ENCODE measurements at regions not wholly inside any gene's neighbourhood (a gene's known extent, or its start where the extent isn't known, plus 50 kb on each side); places are given as distances from the start of the nearest gene placed in this dataset.

- no peak for TF ChIP-seq CTCF (conservative IDR thresholded peaks at IDR 0.05; ENCODE audit: low read depth, low read length)
- no peak for TF ChIP-seq EZH2 (IDR thresholded peaks at IDR 0.05; ENCODE audit: low read length, unreplicated experiment)
Measured at GRCh38 chr3:180820400-180820799, 92.1 kb upstream of the FXR1 start.
